HS-27A (cell line): ENCODE measurements at regions not wholly inside any gene's neighbourhood (a gene's known extent, or its start where the extent isn't known, plus 50 kb on each side); places are given as distances from the start of the nearest gene placed in this dataset.

ENCODE experiments used
- DNase-seq: peaks from one replicate; pipeline ENCODE4 v3.0.0-alpha.2; 2012; ENCODE audit warnings: low read depth, missing footprints

GRCh38 chr5:6169660-6170059, 208.7 kb downstream of the MED10 start:
- DNase-seq, result no peak

DNA sequence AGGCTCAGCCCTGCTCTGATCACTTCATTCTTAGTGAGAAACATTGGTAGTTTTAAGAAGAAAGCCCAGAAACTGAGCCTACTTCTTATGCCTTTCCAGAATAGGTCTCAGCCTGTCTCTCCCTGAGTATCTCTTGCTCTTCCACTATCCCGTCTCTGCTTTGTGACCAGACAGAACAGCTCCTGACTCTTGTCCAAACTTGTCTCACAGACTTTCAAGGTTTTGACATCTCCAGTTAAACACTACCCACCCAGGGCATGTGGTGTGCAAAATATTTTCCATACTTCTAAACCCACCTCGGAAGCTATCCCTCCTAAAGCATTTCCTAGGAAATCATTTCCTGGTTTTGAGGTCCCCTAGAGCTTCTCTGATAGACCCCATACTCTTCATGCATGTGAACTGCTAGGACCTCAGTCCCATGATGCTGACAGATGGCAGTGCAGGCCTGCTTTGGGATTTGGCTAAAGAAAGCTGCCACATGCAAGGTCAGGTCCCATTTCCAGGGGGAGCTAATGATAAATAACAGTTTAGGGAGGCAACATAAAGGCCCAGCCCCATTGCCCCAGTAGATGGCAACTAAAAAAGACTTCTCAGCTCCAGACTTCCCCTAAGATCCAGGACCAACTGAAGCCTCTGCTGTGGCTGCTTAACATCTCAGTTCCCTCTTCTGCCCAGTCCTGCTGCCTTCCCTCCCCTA, 211.5 kb downstream of the MED10 start:
- DNase-seq, result no peak

DNA sequence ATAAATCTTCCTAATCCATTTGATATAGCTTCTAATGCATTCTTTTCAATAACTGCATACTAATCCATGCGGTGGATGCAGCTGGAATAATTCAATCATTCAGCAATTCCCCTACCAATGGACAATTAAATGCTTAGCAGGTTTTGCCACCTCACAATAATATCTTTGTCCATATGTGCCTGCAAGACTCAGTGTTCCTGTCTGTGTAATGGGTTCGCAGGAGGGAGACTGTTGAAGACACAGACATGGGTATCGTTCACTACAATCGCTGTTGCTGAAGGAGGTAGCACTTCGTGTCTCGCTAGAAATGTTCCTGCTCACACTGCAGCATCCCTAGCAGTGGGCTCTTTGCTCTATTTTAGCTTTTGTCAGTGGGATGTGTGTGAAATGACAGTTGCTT, 214.4 kb downstream of the MED10 start:
- DNase-seq, result no peak

DNA sequence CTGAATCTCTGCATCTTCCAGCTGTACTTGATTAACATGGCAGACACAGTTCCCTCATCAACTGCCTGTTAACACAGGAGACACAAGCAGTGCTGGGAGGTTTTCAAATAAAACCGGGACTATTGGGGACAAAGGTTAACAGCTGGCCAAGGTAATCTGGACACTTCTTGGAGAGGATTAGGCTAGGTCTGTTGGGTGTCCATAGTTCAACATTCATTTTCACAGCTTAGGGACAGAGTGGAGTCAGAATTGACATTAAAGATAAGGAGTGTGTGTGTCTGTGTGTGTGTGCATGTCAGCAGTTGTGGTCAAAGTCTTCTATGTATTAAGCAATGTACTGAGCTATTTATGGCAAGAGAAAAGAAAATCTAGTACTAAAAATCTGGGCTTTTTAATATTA, 216.2 kb downstream of the MED10 start:
- DNase-seq, result no peak

GRCh38 chr5:6161257-6161656, 217.1 kb downstream of the MED10 start:
- DNase-seq, result no peak

GRCh38 chr5:6159832-6160430, 218.4 kb downstream of the MED10 start:
- DNase-seq, result no peak

GRCh38 chr5:6158974-6159831, 219.1 kb downstream of the MED10 start:
- DNase-seq, result peak; percentile 15

DNA sequence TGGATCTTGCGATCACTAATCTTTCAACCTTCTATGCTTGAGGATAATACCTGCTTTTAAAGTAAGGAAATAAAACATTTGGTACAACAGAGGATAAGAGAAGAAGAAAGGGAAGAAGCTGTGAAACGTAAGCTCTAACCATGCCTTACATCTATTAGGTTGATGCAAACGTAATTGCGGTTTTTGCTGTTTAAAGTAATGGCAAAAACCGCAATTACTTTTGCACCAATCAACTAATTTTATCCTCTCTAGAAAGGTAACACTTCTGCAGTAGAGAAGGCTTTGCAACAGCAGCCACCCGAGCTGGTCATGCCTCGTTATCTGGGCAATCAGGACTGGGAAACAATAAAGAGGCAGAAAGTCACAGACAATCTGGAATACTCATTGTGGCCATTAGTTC, 224.1 kb downstream of the MED10 start:
- DNase-seq, result no peak

DNA sequence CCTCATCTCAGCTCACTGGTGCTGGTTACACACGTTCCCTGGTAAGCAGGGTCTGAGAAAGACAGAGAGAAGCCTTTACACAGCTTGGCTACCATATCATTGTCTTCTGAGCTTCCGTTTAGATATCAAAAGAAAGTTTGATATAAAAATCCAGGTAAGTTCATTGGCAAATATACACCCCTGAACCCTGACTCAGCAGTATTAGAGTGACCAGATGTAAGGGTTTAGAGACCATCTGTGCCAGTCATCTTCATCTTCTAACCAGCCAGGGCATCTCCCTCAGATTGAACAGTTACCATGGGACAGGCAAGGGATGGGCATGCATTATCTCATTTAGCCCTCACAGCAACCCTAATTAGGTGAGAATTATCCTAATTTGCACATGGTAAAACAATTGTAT, 232.1 kb downstream of the MED10 start:
- no peak for DNase-seq

DNA sequence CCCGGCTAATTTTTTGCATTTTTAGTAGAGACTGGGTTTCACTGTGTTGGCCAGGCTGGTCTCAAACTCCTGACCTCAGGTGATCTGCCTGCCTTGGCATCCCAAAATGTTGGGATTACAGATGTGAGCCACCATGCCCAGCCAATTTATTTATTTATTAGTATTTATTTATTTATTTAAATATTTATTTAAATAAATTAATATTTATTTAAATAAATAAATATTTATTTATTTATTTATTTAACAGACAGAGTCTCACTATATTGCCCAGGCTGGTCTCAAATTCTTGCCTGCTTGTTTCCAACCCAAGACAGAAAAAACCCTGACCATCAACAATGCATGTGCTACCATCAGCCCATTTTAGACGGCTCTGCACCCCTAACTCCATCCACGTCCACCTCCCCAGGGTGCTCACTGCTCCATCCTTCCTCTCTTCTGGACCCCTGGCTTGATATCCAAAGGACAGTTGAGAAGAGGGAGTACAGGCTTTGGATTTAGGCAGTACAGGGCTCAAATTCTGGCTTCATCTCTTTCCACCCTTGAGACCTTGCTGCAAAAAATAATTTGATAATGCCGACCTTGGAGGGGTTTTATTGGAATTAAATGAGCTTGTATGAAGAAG, 232.6 kb downstream of the MED10 start:
- DNase-seq, result no peak

DNA sequence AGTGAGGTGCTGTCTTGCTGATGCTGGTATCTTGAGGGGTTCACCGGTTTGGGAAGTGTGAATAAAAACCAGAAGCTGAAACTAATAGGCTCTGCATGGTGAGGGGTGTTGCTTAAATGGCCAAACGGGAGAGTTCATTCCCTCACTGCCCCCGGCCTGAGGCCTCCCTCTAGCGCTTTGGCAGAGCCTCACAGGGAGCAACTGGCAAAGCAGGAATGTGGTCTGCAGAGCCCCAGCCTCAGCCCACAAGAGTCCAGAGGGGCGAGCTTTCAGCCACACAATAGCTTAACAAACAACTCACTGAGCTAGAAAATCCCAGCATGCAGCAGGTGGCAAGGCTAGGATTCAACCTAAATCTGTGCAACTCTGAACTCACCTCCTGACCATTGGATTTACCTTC, 234.8 kb downstream of the MED10 start:
- no peak for DNase-seq

GRCh38 chr5:6142353-6142752, 236.0 kb downstream of the MED10 start:
- no peak for DNase-seq

DNA sequence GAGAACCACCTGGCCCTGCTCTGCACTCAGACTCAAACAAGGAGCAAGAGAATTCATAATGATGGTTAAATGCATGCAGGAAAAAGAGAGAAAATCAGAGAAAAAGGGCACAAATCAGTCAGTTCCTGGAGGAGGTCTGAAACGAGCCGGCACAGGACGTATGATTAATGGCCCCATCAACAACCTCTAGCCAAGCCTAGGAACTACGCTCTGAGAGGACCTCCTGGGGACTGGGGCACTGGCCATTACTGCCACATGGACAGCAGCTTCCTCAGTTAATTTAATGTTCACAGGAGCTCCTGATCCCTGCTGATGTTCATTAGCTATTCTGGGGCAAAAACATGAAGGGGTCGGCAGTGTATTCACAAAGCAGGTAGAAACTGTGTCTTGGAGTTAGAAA, 238.1 kb downstream of the MED10 start:
- no peak for DNase-seq

DNA sequence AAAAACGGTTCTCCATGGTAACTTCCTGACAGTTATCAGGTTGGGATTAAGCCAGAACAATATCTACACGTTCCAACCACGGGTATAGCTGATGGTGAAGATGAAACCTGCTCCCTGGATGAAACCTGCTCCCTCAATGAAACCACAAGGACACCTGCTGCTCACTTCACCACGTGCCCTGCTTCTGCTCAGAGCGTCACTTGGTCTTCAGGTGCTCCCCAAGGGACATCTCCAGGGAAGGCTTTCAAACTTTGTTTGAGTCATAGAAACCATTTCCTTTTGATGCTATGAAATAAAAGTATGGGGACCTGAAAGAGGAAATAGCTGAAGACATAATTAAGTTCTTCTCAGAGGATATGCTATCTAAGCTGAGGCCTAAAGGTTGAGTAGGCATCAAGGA, 242.4 kb downstream of the MED10 start:
- no peak for DNase-seq

- DNase-seq, result no peak
Observed at GRCh38 chr5:6134281-6134680, 244.1 kb downstream of the MED10 start.

DNA sequence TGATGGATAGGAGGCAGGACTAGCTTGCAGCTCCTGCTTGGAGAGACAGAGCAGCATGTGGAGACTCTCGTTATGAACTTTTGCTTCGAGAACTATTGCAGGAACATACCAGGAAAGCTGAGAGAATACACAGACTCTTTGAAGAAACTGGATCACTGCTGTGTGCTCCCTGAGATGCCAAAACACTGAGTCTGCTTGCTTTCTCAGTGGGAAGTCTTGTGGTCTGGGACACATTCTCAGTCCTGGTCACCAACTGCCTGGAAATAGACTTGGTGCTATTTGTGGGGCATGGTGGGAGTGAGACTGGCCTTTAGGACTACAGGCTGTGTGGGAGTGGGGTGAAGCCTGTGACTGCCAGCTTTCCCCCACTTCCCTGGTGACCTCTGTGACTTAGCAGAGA, 252.6 kb downstream of the MED10 start:
- DNase-seq, result no peak

- DNase-seq, result no peak
Observed at GRCh38 chr5:6118691-6119090, 259.7 kb downstream of the MED10 start.

DNA sequence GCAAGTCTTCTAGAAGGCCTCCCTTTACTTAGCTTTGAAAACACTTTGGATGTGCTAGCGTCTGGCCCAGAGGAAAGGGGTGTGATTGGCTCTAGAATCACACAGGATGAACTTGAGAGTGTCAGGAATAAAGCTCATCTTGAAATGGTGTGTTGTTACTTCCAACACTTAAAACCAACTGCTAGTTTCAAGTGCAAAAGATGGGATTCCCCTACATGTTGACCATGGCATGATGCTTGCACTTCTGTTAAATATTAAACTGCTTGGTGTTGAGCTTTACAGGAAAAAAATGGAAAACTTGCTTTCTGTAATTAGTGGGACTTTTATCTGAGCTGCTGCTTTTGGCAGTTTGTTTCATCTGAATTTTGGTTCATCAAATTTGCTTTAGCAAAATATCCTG, 261.1 kb downstream of the MED10 start:
- DNase-seq, result no peak

DNA sequence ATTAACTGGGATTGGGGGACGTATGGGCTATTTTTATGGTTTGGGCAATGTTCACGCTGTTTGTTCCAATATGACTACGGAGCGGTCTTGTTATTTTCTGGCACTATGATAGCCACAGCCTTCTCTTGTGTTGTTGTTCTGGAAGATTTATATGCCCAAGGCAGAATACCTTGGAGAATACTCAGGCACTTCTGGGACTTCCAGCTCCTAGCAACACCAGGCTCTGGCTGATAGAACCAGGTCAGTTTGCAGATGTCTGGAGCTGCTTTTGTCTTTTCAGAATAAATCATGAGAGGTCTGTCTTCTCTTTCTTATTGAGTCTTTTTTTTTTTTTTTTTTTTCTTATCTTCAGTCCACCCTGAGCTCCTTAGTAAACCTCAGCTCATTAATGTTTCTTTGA, 262.5 kb downstream of the MED10 start:
- DNase-seq, result no peak

DNA sequence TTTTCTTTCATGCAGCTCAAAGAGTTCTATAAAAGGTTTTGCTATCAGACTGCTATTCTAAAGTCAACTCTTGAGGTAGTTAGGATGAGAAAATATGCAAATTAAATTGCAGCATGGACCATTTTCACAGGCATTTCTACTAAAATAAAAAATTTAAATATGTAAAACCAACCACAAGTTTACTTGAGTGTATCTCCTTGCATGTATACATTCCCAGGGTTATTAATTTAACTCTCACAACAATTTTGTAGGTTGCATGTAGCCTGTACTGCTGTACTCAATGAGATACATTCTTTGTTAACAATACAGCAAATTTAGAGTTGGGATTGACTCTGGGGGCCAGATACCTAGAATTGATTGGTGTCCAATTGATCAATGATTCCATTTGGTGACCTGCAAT, 265.8 kb downstream of the MED10 start:
- no peak for DNase-seq

GRCh38 chr5:6112125-6112524, 266.2 kb downstream of the MED10 start:
- DNase-seq, result no peak

GRCh38 chr5:6111131-6111530, 267.2 kb downstream of the MED10 start:
- no peak for DNase-seq
